Panc1 (cell line): ENCODE measurements at regions not wholly inside any gene's neighbourhood (a gene's known extent, or its start where the extent isn't known, plus 50 kb on each side); places are given as distances from the start of the nearest gene placed in this dataset.

Experiments used
- ATAC-seq: fragments of 200-7000 bp; cut with Tn5 transposase; 2 replicates; pipeline ENCODE4 v1.9.1; 2020; ENCODE audit warnings: mild to moderate bottlenecking, moderate library complexity
- BruUV-seq: library from RNA; stranded (reverse); fragments of 400-500 nt; replicated peaks from 2 replicates; lab custom pipeline; 2021; lab: Mats Ljungman, UMichigan
- CTCF ChIA-PET: fragments of 300-600 bp; sonication (Branson Sonifier 250); formaldehyde crosslinking; loops from one replicate; lab custom pipeline; 2022; ENCODE audit warnings: antibody characterized with exemption; lab: Charles Lee
- POLR2A ChIA-PET: fragments of 300-600 bp; sonication (Branson Sonifier 250); formaldehyde crosslinking; loops from one replicate; lab custom pipeline; 2022; ENCODE audit warnings: antibody characterized with exemption; lab: Charles Lee
- DNase-seq: peaks from one replicate; pipeline ENCODE4 v3.0.0-alpha.2; 2010; ENCODE audit warnings: low read depth, low spot score
- H3K27ac ChIP-seq: 2 replicates; pipeline ENCODE4 v1.5.1; 2011; ENCODE audit warnings: mild to moderate bottlenecking, low read length, inconsistent platforms
- H3K27me3 ChIP-seq: fragments of 200-500 bp; sonication (Bioruptor generic); 2 replicates; pipeline ENCODE4 v1.6.0; 2014; ENCODE audit warnings: low read length, inconsistent platforms; ENCODE audit not compliant: control insufficient read depth, insufficient read depth
- H3K36me3 ChIP-seq: fragments of 200-500 bp; sonication (Bioruptor generic); 2 replicates; pipeline ENCODE4 v1.5.1; 2014; ENCODE audit warnings: inconsistent platforms, mild to moderate bottlenecking, low read length, moderate library complexity; ENCODE audit not compliant: control insufficient read depth, insufficient read depth
- H3K4me1 ChIP-seq: 2 replicates; pipeline ENCODE4 v1.5.1; 2011; ENCODE audit warnings: inconsistent platforms, mild to moderate bottlenecking, low read length, moderate library complexity; ENCODE audit not compliant: control insufficient read depth, insufficient read depth
- H3K4me3 ChIP-seq, 2 experiments: 2 replicates each; pipeline ENCODE4 v1.5.1; 2011 to 2012; ENCODE audit warnings: low read depth in 2 of 2, low read length in 2 of 2, mild to moderate bottlenecking in 2 of 2, inconsistent platforms in 1 of 2, moderate library complexity in 1 of 2
- H3K9me3 ChIP-seq: fragments of 200-500 bp; sonication (Bioruptor generic); 2 replicates; pipeline ENCODE4 v1.5.1; 2014; ENCODE audit warnings: low read depth, mild to moderate bottlenecking, inconsistent platforms, low read length, moderate library complexity; ENCODE audit not compliant: control insufficient read depth, insufficient read depth
- POLR2AphosphoS5 ChIP-seq: IDR thresholded peaks from 2 replicates; pipeline ENCODE4 v1.6.1; 2012; ENCODE audit warnings: mild to moderate bottlenecking, low read depth, low read length, moderate library complexity
- REST ChIP-seq, 2 experiments: IDR thresholded peaks; 2 replicates each; pipeline ENCODE4 v1.6.1; 2011 to 2012; ENCODE audit warnings: low read depth in 2 of 2, control low read depth in 1 of 2, low read length in 1 of 2, mild to moderate bottlenecking in 1 of 2, moderate library complexity in 1 of 2; ENCODE audit not compliant: insufficient read depth in 1 of 2
- SIN3A ChIP-seq: IDR thresholded peaks from 2 replicates; pipeline ENCODE4 v1.6.1; 2012; ENCODE audit warnings: low read depth, mild to moderate bottlenecking, low read length, moderate library complexity, borderline replicate concordance; ENCODE audit not compliant: insufficient read depth
- TCF7L2 ChIP-seq: IDR thresholded peaks from 2 replicates; pipeline ENCODE4 v1.6.1; 2011; ENCODE audit warnings: mild to moderate bottlenecking, low read depth, low read length, inconsistent platforms
- in situ Hi-C: cut with HindIII; loops from 2 replicates; pipeline ENCODE4 v1.10.0; 2016; ENCODE audit warnings: low sequenced_read_pairs, low pct_unique_long_range_greater_than_20kb
- intact Hi-C: fragments of 100-400 bp; cut with micrococcal nuclease; formaldehyde crosslinking; loops from one replicate; pipeline ENCODE4 v1.10.0; 2022; ENCODE audit not compliant: unreplicated experiment
- TF ChIP-seq, protein P1 (sequence below): fragments of 450-650 bp; IDR thresholded peaks from 2 replicates; pipeline ENCODE4 v1.5.1; 2017; ENCODE audit warnings: mild to moderate bottlenecking

DNA sequence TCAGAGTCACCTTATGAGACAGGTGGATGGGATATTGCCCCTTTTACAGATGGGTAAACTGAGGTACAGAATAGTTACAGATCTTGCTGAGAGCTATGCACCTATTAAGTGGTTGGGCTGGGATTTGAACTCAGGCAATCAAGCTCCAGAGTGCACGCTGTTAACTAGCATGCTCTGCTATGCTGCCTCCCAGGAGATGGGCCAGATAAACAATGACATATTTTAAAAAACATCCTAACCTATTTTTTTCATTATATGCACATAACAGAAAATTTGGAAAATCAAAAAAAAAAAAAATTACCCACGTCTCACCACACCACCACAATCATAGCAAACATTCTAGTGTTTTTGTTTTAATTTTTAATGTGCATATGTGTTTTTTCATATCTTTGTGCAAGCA, 123.4 kb upstream of the STC2 start:
- H3K27me3 ChIP-seq = no peaks in the 10 kb centered on the region
- ChIA-PET POLR2A (no interaction called here), CTCF (no interaction called here)
- H3K4me3 ChIP-seq = no peak overlapping the region
- no peak overlapping the region for H3K27ac ChIP-seq
- no peaks in the 10 kb centered on the region for H3K36me3 ChIP-seq
- intact Hi-C loops = no loop called here
- BruUV-seq = no TSS peak
- TF ChIP-seq SIN3A (no peak), REST (IDR thresholded peaks at IDR 0.05; ENCODE audit: insufficient read depth in 1 of 2, low read depth in 2 of 2, low read length in 1 of 2) (no peak), POLR2AphosphoS5 (no peak), TCF7L2 (no peak)
- TF ChIP-seq, protein P1, sequence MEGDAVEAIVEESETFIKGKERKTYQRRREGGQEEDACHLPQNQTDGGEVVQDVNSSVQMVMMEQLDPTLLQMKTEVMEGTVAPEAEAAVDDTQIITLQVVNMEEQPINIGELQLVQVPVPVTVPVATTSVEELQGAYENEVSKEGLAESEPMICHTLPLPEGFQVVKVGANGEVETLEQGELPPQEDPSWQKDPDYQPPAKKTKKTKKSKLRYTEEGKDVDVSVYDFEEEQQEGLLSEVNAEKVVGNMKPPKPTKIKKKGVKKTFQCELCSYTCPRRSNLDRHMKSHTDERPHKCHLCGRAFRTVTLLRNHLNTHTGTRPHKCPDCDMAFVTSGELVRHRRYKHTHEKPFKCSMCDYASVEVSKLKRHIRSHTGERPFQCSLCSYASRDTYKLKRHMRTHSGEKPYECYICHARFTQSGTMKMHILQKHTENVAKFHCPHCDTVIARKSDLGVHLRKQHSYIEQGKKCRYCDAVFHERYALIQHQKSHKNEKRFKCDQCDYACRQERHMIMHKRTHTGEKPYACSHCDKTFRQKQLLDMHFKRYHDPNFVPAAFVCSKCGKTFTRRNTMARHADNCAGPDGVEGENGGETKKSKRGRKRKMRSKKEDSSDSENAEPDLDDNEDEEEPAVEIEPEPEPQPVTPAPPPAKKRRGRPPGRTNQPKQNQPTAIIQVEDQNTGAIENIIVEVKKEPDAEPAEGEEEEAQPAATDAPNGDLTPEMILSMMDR = no peak
- no peak for DNase-seq
- no peak for ATAC-seq
- in situ Hi-C loops = no loop called here
- H3K4me1 ChIP-seq = no peaks in the 10 kb centered on the region
- no peaks in the 10 kb centered on the region; the same call in 1 of the 2 replicates for H3K9me3 ChIP-seq

DNA sequence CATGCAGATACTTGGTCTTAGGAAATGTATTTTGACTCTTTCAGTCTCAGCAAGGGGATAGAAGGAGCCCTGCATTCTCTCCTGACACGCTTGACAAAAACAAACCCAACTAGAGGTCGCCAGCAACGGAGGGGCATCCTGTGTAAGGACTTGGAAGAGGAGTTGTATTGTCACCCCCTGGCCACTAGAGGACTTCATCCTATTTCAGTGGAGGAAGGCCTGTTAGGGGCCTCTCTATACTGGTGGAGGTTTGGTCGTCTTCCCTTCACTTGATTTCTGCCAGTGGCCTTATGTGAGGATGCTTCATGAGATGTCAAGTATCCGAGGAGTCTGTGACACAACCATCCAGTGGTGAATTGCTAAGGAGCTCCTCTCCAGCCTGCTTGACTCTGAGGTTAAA, 122.8 kb upstream of the STC2 start:
- H3K4me3 ChIP-seq = no peak overlapping the region
- ATAC-seq = no peak
- H3K27ac ChIP-seq = no peak overlapping the region
- in situ Hi-C loops = no loop called here
- no TSS peak for BruUV-seq
- ChIA-PET CTCF (no interaction called here), POLR2A (no interaction called here)
- intact Hi-C loops = no loop called here
- DNase-seq = no peak
- TF ChIP-seq SIN3A (no peak), TCF7L2 (no peak)
- TF ChIP-seq, protein P1 = peak; percentile 74
- no peaks in the 10 kb centered on the region; the same call in 1 of the 2 replicates for H3K9me3 ChIP-seq
- H3K36me3 ChIP-seq = no peaks in the 10 kb centered on the region
- no peaks in the 10 kb centered on the region for H3K4me1 ChIP-seq
- H3K27me3 ChIP-seq = no peaks in the 10 kb centered on the region
